Activated CD8-positive, alpha-beta memory T cell treated with anti-CD3 and anti-CD28 coated beads for 1 hour (primary cell): ENCODE measurements at regions not wholly inside any gene's neighbourhood (a gene's known extent, or its start where the extent isn't known, plus 50 kb on each side); places are given as distances from the start of the nearest gene placed in this dataset.
A peak's percentile ranks its signal among the peaks of the same experiment; 100 is the strongest.
"Not testable (repeated sequence)": the region's sequence is repeated elsewhere in the genome, so short reads cannot be mapped to it uniquely, and the experiment has no call there.

Experiments
- DNase-seq, 2 donors: peaks; one replicate each; pipeline ENCODE4 v3.0.0-alpha.2; 2020; ENCODE audit warnings: low read depth in 1 of 2; ENCODE audit errors: extremely low read depth in 1 of 2

DNA sequence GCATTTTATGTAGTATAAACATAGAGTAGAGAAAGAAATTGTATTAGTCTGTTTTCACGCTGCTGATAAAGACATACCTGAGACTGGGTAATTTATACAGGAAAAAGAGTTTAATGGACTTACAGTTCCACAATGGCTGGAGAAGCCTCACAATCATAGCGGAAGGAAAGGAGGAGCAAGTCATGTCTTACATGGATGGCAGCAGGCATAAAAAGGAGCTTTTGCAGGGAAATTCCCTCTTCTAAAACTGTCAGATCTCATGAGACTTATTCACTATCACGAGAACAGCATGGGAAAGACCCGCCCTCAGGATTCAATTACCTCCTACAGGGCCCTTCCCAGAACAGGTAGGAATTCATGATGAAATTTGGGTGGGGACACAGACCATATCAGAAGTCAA, 98.1 kb downstream of the ARRDC3 start:
- DNase-seq = not testable (repeated sequence)

- DNase-seq = no peak
Measured at GRCh38 chr5:91283899-91284298, 99.2 kb downstream of the ARRDC3 start.

GRCh38 chr5:91283326-91283725, 99.8 kb downstream of the ARRDC3 start:
- no peak for DNase-seq

- DNase-seq = no peak
Measured at GRCh38 chr5:91282210-91282609, 100.9 kb downstream of the ARRDC3 start.

DNA sequence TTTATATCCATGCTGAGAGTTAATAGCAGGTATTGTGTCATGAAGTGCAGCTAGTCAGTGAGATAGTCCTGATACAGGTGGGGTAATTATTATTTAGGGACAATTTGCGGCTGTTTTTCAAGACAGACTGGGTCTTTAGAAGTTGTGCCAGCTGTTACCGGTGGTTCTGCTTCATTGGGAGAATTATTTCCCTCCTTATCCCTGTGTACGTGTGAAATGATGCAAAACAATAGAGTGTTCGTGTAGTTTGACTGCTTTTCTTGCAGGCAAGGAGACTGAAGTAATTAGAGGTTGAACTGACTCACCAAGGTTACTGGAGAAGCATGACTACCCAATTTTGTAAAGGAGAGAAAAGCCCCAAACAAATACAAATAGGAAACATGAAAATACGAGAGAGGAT, 101.7 kb downstream of the ARRDC3 start:
- DNase-seq = no peak

DNA sequence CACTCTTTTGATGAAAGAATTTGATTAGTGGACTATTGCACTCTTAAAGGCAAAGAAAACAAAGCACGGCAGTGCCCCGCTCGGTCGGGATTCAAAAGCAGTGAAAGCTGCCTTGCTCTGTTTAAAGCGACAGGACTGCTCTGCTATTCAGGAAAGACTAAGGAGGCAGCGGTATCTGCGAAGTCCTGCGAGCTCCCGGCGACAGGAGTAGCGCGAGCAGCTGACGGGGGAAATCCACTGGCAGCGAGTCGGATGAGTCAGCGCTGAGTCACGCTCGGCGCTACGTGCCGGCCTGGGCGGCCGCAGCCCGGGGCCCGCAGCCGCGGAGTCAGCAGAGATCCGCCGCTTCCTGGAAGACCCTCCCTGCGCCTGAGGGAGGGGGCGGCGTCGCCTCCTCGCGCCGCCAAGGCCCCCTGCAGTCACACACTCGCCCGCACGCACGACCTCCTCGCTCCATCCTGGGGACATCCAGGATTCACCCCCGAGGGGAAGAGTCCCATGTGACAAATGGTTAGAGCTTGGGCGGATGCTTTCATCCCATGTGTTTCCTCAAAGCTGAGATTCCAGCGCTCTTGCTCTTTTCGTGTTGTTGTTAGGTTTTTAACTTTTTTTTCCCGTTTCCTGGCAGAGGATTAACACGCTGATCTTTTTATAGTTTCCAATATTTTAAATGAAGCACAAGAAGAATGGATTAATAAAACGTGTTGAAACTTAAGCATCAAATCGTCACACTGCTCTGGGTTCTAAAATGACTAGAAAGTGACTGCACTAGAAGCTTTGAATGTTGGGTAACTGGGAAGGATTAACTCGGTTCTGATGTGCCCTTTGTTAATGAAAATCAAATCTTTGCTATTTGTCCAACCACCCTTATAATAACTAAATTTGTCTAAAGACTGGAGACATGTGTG, 102.5 kb downstream of the ARRDC3 start:
- DNase-seq = peak; percentile 79 to 80

GRCh38 chr5:91277840-91278239, 105.3 kb downstream of the ARRDC3 start:
- no peak for DNase-seq

- no peak for DNase-seq
Measured at GRCh38 chr5:91277093-91277626, 106.0 kb downstream of the ARRDC3 start.

- no peak for DNase-seq
Measured at GRCh38 chr5:91272858-91273257, 110.3 kb downstream of the ARRDC3 start.

DNA sequence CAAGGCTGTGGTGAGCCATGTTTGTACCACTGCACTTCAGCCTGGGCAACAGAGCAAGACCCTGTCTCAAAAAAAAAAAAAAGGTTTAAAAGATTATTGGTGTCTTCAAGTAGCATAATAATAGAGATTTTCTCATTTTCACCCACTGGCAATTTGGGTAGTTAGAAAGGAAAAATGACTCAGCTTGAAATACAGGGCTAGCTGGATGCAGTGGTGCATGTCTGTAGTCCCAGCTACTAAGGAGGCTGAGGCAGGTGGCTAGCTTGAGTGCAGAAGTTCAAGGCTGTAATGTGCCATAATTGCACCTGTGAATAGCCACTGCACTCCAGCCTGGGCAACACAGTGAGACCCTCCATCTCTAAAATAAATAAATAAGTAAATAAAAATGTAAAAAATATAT, 111.1 kb downstream of the ARRDC3 start:
- DNase-seq = no peak

- DNase-seq = no peak
Measured at GRCh38 chr5:91269198-91269597, 113.9 kb downstream of the ARRDC3 start.

DNA sequence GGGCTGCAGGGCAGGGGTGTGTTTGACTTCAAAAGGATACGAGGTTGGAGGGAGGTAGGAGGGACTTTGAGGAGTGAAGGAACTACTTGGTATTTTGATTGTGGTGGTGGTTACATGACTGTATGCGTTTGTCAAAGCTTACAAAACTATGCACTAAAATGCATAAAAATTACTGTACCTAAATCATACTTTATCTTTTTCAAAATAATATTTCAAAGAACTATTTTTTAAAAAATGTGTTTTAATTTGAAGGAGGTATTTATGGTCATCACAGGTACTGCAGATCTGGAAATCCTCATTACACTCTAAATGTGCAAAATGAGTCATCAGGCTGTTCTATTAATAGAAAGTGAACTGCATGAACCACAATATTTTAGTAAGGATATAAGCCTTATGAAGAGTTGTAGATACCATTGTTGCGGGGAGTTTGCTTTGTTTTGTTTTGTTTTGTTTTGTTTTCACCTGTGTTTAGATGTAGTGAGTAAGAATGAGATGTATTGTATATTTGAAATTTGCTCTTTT, 116.9 kb downstream of the ARRDC3 start:
- DNase-seq = no peak

- DNase-seq = no peak
Measured at GRCh38 chr5:91264311-91265051, 118.6 kb downstream of the ARRDC3 start.

GRCh38 chr5:91263898-91264297, 119.2 kb downstream of the ARRDC3 start:
- DNase-seq = no peak

- no peak for DNase-seq
Measured at GRCh38 chr5:91257301-91257700, 125.8 kb downstream of the ARRDC3 start.

DNA sequence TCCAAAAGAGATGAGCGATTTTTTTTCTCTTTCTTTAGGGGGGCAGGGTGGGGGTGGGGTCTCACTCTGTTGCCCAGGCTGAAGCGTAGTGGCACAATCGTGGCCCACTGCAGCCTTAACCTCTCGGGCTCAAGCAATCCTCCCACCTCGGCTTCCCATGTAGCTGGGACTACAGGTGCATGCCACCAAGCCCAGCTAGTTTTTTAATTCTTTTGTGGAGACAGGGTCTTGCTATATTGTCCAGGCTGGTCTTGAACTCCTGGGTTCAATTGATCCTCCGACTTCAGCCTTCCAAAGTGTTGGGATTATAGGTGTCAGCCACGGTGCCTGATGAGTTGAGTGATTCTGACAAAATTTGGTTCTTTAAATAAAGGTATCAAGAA, 127.0 kb downstream of the ARRDC3 start:
- no peak for DNase-seq

GRCh38 chr5:91255396-91256141, 127.5 kb downstream of the ARRDC3 start:
- DNase-seq = no peak

- no peak for DNase-seq
Measured at GRCh38 chr5:91252916-91253315, 130.2 kb downstream of the ARRDC3 start.

- DNase-seq = no peak
Measured at GRCh38 chr5:91245871-91246270, 137.2 kb downstream of the ARRDC3 start.

- DNase-seq = no peak
Measured at GRCh38 chr5:91245074-91245452, 138.1 kb downstream of the ARRDC3 start.
